NCI-H446 (cell line): ENCODE measurements at regions not wholly inside any gene's neighbourhood (a gene's known extent, or its start where the extent isn't known, plus 50 kb on each side); places are given as distances from the start of the nearest gene placed in this dataset.

Source experiments
- DNase-seq, 2 experiments: peaks; one replicate each; lab custom pipeline; 2025; lab: John Stamatoyannopoulos, UW

DNA sequence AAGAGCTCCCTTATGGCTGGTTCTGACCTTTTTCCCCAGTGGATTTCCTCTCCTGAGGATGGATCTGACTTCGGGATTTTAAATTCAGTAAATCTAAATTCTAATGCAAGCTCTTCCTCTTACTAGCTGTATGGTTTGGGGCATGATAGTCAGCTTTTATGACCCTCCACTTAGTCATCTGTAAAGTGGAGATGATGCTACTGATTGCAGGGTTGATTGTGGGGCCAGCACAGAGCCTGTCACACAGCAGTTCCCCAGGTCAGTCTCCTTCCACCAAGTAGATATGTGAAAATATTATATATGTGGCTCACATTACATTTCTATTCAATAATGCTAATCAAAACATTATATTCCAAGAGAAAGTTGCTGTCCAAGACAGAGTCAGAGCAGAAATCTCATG is 141.3 kb upstream of the UBE2E1 start:
- DNase-seq = no peak

DNA sequence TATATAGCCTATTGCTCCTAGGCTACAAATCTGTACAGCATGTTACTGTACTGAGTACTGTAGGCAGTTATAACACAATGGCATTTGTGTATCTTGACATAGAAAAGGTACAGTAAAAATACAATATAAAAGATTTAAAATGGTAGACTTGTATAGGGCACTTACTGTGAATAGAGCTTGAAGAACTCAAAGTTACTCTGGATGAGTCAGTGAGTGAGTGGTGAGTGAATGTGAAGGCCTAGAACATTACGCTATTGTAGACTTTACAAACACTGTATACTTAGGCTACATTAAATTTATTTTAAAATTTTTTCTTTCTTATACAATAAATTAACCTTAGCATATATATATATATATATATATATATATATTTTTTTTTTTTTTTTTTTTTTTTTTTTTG is 140.0 kb upstream of the UBE2E1 start:
- DNase-seq = no peak

DNA sequence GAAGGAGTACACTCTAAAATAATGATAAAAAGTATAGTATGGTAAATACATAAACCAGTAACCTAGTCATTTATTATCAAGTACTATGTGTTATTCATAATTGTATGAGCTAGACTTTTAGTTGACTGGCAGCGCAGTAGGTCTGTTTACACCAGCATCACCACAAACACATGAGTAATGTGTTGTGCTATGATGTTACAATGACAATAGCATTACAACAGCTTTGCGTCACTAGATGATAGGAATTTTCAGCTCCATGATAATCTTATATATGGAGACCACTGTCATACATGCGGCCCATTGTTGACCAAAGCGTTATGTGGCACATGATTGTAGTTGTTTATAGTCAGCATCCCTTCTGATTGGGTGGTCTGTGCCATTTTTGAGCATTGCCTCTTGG is 138.9 kb upstream of the UBE2E1 start:
- no peak for DNase-seq

DNA sequence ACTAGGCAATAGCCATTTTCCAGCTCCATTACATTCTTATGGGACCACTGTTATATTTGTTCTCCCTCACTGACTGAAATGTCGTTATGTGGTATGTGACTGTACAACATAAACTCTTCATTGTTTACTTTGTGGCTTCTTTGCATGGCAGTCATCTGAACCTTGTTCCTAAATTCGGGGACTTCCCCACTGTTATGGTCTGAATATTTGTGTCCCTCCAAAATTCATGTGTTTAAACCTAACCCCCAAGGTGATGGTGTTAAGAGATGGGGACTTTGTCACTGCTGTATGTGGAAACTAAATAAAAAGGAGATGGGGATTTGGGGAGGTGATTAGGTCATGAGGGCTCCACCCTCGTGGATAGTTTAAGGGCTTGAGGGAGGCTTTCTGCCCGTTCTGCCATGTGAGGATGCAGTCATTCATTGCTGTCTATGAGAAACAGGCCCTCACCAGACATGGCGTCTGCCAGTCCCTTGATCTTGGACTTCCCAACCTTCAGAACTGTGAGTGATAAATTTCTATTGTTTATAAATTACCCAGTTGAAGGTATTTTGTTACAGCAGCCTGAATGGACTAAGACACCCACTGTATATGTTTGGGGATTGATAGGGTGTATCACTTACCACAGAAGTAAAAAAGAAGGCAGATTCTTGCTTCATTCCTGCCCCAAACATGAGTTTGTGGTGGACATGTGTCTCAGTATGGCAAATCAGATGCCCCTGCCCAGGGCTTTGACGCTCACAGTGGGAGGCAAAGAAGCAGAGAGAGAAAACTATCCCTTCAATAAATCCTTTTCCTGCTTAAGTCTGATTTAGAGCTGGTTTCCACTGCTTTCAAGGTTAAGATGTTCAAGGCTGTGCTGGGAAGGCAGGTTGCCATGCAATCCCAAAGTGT is 138.0 kb upstream of the UBE2E1 start:
- no peak for DNase-seq

DNA sequence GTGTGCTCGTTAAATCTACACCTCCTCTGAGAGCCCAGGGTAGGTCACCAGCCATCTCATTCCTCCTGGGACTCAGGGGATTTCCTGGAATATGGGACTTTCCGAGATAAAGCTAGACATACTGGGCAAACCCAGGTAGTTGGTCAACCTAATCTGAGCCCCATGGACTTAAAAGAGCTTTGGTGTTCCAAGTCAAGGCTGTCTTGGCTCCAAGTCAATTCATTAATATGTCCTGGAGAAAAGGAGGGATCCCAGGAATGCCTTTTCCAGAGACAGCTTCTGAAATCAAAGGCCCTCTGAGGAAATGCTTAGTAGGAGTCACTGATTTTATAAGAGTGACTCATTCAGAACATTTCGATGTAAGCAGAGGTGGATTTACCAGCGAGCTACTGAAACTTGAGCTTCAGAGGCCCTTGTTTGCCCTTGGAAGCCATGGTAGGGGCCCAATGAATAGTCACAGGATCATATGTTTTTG is 137.3 kb upstream of the UBE2E1 start:
- DNase-seq = no peak

DNA sequence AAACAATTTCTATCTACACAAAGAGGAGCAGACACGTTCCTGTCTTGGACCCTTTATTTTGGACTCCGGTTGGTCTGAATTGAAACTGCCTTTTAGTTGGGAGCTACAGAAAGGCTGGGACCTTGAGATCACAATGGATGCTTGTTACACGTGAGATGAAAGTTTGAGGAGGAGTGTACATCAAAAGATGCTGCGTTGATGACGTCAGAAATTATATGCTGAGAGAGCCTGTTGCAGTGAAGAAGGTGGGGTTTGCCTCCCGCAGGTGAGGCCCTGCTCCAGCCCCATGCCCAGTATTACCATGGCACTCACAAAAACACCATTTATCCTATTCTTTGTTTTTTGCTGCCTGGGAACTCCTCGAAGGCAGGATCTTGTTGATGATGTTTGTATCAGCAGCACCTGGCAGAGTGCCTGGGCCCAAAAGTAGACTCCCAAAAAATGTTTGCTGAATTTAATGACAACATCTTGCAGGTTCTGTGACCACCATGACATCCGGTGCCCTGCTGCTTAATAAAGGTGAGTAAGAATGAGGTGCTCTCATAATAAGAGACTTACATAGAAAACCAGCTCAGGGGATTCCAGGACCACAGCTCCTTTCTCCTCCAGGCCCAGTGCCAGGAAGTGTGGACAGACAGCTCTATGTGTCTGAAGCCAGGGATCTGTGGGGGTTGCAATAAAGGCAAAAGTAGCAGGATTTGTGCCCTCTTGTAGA is 136.1 kb upstream of the UBE2E1 start:
- DNase-seq = peak in 1 of 2 experiments; percentile 6

DNA sequence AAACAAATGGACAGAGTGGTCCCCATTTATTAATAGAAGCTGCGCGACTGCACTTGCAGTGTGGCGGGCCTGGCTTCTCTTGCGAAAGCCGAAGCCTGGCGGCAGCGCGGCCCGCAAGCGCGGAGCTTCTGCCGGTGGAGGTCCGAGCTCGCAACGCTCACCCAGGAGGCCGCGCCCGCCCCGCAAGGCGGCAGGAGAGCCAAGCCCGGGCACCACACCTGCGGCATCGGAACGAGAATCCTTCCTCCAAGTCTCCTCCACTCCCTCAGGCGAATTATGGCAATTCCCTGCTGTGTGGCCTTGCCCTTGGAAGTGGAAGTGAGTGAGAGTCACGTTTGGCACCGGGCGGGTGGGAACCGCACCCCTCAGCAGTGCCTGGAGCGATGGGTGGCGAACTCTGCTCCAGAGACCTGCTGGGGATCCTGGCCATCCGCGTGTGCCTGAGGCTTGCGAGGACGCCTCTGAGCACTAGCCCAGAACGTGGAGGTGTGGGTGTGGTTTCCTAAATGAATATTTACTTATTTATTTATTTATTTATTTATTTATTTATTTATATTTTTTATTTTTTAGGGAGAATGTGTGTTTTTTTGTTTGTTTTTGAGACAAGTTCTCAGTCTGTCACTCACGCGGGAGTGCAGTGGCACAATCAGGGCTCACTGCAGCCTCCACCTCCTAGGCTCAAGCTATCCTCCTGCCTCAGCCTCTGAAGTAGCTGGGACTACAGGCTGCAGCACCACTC is 133.7 kb upstream of the UBE2E1 start:
- no peak for DNase-seq

DNA sequence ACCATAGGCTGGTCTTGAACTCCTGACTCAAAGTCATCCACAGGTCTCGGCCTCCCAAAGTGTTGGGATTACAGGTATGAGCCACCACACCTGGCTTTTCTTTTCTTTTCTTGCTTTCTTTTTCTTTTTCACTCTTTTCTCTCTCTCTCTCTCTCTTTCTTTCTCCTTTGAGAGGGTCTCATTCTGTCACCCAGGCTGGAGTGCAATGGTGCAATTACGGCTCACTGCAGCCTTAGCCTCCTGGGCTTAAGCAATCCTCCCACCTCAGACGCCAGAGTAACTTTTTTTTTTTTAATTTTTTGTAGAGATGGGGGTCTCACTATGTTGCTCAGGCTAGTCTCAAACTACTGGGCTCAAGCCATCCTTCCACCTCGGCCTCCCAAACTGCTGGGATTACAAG is 133.1 kb upstream of the UBE2E1 start:
- no peak for DNase-seq

DNA sequence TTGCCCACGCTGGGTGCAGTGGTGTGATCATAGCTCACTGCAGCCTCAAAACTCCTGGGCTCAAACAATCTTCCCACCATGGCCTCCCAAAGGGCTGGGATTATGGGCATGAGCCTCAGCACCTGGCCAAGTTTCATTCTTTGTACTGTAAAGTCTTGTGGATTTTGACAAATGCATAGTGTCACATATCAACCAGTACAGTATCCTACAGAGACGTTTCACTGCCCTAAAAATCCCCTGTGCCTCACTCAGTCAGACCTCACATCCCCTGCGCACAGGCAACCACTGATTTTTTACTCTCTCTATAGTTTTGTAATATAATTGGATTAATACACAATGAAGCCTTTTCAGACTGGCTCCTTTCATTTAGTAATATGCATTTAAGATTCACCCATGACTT is 130.7 kb upstream of the UBE2E1 start:
- DNase-seq = no peak

DNA sequence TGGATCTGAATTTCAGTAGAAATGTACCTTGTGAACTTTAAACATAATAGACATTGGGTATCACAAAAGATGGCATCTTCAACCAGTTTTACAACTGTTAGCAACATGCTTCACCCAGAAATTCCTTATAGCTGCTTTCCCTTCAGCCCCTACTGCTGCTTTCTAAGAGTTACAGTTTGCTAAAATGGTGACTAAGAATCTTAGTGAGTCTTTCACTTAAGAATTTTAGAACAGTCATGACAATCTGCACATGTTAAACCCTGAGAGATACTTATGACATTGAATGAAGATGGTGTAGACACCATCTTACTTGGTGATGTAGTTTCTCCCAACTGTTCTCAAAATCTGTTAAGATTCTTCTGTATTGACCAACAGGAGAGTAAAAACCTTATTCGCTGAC is 129.7 kb upstream of the UBE2E1 start:
- DNase-seq = no peak

DNA sequence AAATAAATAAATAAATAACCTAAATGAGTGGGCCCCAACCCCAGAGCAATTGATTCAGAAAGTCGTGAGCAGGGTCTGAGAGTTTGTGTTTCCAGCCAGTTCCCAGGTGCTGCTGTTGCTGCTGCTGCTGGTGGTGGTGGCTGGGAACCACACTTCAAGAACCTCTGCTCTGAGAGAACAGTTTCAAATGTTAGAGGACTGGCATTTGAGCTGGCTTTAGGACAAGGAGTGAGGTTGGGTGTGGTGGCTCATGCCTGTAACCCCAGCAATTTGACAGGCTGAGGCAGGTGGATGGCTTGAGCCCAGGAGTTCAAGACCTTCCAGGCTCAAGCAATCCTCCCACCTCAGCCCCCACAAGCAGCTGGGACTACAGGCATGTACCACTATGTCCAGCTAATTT is 123.1 kb upstream of the UBE2E1 start:
- no peak for DNase-seq

DNA sequence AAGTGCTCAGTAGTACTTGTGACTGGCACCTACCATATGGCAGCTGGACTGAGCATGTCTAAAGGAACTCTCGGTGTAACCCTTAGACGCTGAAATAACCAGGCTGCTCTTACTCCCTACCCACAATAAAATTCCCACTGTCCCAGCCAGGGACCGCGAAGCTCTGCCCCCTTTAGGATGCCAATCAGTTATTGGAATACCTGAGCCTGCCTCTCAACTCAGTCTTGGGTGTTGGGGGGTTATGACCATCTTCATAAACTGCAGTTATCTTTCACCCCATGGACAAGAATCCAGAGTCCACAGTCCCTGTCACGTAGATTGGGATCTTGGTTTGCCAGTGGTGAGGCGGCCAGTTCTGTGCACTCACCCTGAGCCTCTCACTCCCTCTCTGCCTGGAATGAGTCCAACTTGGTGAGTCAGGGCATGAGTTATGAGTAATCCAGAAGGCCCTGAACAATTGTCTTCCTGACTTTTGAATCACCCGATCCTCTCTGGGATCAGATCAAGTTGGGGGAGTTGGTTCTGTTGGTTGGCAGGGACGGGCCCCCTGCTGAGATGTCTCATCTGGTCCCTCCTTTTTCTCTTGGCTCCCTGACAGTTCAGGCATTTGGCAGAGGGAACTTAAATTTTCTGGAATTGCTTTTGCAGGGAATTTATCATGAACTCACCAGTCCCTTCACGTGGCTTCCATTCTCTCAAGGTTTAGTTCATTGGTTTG is 120.1 kb upstream of the UBE2E1 start:
- peak; percentile 94 to 98 for DNase-seq

DNA sequence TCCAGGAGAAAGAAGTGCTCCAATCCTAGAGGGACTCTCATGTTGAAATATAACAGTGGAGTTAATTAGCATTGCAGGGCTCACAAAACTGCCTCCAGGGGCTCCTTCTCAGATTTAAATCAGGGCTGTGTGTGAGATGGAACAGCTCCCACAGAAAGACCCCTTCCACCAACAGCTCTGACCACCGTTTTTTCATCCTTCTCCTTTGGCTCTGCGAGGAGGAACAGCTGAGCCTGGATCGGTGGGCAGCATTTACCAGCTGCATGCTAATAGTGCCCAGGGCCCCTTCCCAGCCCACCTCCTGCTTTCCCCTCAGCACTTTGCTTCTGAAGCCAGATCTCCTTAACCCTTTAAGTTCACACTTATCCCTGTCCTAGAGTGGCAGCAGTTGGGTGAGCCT is 119.2 kb upstream of the UBE2E1 start:
- peak in 1 of 2 experiments; percentile 21 for DNase-seq

DNA sequence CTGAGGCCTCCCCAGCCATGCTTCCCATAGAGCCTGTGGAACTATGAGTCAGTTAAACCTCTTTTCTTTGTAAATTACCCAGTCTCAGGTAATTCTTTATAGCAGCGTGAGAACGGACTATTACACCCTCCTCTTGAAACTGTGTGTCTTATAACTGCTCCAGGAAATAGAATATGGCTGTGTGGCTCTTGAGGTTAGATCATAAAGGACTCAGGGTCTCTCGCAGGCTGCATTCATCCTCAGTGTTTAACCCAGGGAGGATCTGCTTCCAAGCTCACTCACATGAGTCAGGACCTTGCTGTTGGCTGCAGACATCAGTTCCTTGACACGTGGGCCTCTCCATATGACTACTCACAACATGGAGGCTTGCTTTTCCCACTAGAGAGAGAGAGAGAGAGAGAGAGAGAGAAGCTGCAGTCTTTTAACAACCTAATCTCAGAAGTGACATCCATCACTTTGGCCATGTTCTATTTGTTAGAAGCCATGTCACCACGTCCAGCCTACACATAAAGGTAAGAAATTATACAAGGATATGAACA is 114.3 kb upstream of the UBE2E1 start:
- no peak for DNase-seq

DNA sequence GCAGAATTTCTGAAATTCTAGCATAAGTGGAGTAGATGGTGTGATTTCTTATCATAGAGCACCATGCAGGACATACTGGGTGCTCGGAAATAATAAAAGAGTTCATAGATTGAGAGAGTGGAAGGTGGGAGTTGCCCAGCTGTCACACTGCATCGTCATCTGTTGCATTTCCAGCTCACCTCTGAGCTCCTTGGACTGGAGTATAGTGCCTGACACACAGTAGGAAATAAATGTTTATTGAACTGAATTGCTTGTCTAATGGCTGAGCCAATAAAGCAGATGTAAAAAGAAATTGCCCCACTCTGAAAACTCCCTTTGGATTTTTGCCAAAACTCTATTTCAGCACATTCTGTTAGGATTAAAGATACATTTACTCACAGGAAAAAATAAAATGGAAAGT is 108.9 kb upstream of the UBE2E1 start:
- DNase-seq = peak in 1 of 2 experiments; percentile 52

DNA sequence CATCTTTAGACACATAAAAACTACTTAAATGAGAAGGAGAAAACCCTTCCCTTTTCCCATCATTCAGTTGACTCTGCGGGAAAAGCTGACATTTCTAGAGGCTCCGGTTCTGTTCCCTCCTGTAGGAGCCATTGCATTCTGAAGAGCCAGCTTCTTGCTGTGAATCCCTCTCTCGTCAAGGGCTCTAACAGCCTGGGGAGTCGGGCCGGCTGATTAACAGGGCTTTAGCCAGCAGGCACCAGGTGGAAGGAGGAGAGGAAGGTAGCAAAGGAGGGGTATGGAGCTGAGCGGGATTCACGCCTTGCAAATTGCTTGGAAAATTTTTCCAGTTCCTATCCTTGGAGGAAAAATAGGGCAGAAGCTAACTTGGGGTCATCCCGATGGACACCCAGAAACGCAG is 108.3 kb upstream of the UBE2E1 start:
- no peak for DNase-seq

DNA sequence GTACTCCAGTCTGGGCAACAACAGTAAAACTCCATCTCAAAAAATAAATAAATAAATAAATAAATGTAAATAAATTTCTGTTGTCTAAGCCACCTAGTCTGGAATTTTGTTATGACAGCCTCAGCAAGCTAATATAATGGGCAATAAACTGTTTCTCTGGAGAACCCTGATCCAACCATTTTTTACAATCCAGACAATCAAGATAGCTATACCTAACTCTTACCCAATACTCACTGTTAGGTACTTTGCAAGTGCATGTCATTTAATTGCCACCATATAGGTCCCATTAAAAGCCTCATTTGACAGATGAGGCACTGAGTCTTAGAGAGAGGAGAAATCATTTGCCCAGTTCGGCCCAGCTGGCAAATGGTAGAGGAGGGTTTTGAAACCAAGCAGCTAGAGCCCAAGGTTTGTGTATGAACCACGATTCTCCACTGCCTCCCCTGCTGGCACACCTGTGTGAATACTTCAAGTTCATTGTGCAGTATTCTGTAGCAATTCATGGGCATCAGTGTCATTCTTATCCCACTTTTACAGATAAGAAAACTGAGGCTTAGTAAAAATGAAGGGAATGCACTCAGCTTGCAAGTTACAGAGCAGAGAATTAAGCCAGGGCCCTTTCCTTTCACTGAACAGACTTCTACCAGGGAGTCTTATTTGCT is 107.0 kb upstream of the UBE2E1 start:
- no peak for DNase-seq

DNA sequence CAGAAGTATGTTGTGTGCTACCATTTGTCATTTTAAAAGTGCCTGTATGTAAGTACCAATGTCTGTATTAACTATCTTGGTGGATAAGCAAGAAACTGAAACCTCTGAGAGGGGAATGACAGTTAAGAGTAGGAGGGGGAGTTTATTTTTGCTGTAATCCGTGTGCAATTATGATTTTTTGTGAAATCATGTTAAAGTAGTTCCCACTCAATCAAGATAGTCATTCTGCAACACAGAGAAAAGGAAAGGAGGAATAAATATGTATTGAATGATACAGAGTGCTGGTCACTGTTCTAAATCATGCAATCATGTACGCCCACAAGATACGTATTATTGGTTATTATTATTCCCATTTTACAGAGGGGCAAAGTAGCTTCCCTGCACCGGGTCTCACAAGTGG is 105.1 kb upstream of the UBE2E1 start:
- no peak for DNase-seq

DNA sequence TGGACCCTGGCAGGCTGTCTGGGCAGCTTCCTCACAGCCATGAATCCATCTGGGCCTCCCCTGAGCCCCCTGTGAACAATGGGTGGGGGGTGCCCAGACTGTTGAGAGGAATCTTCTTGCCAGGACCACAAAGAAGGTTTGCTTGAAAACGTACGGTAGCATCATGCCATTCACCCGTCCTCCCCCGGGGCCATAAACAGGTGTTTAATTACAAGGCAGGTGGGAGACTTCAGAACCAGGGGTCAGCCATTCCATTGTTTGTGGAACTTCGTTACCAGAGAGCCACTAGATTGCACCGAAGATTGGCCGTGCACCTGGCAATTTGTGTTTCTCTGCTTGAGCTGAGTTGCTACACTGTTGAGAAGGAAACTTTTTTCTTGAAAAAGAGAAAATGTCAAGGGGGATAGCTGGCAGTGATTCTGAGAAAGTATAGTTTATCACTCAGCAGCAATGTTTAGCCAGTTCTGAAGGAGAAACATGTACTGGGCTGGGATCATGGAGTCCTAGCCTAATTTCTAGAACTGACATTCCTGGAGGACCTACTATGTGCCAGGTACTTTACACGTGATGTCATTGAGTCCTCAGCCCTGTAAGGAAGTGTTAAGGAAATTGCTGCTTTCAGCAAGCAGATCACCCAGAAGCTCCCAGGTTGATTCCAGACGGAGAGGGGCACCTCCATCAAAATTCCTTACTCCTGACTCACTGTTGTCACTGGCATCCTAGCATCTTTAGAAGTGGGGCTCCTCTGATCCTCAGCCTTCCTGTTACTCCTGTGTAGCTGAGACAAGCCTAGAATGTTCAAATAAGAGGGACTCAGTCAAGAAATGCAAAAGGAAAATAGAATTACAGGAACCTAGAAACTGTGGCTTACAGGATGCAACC is 103.8 kb upstream of the UBE2E1 start:
- peak in 1 of 2 experiments; percentile 29 for DNase-seq

DNA sequence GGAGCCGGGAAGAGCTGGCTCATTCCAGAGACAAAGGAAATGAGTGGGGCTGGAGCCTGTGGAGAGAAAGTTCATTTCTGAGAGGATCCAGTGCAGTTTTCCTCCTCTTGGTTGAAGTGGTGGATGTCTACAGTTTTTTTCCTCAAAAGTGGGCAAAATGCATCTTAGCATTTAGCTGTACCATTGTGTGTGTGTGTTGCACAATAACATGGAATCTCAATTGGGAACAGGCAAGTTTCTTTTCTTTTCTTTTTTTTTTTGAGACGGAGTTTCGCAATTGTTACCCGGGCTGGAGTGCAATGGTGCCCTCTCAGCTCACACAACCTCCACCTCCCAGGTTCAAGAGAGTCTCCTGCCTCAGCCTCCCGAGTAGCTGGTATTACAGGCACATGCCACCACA is 101.5 kb upstream of the UBE2E1 start:
- no peak for DNase-seq
